SK-N-DZ (cell line): ENCODE measurements at regions not wholly inside any gene's neighbourhood (a gene's known extent, or its start where the extent isn't known, plus 50 kb on each side); places are given as distances from the start of the nearest gene placed in this dataset.

Experiments used
- DNase-seq: peaks from one replicate; pipeline ENCODE4 v3.0.0-alpha.2; 2015; ENCODE audit warnings: low spot score
- small RNA-seq, 2 experiments: library from RNA; depleted of rRNA; stranded (forward); fragments of <200 nt; gene quantifications; one replicate each; pipeline ENCODE3, GENCODE V24; 2014

DNA sequence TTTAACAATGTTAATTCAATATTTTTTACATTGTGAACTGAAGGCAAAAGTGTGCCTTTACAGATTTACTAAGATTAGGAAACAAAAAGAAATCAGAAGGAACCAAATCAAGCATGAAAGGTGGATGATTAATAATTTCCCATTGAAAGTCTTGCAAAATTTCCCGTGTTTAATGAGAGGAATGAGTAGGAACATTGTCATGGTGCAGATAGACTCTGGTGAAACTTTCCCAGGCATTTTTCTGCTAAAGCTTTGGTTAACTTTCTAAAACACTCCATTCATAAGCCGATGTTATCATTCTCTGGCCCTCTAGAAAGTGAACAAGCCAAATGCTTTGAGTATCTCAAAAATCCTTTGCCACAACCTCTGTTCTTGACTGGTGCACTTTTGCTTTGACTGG lies 1522.8 kb upstream of the PABPC4L start:
- DNase-seq, result no peak

GRCh38 chr4:135718019-135718418 lies 1516.4 kb upstream of the PABPC4L start:
- no peak for DNase-seq

DNA sequence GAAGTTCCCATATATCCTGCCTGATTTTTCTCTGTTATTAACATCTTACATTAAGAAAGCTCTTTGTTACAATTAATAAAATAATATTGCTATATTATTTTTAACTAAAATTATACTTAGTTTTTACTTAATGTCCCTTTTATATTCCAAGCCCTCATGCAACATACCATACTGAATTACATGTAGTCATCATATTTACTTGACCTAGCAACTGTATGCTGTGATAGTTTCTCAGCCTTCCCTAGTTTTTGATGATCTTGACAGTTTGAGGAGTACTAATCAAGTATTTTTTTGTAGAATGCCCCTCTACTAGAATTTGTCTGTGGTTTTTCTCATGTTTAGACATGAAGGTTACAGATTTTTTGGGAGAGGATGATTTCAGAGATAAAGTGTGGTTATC lies 1503.8 kb upstream of the PABPC4L start:
- no peak for DNase-seq

GRCh38 chr4:135694066-135694465 lies 1492.5 kb upstream of the PABPC4L start:
- DNase-seq, result no peak

GRCh38 chr4:135684001-135684400 lies 1482.4 kb upstream of the PABPC4L start:
- DNase-seq, result no peak

GRCh38 chr4:135672202-135672601 lies 1470.6 kb upstream of the PABPC4L start:
- DNase-seq, result no peak

DNA sequence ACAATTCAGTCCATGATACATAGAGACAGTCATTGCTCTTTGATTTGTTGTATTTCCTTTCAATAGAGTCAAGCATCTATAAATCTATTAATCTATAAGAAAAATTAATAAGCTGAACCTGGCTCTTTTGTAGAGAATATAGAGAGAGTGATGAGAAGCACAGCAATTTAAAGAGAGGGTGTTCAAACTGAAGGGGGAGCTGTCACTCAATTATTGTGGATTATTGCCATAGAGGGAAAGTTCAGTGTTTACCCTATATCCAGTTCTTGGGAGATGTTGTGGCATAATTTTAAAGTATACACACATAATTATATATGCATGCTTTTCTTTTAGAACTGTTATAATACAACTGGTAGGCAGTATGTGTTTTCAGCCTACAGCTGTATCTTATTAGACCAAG lies 1469.0 kb upstream of the PABPC4L start:
- DNase-seq, result no peak

Small RNAs in the stretch of these regions (small RNA-seq; reads per million reads assigned to genes)
- gene RNU1-89P (0.58 to 0.93 reads per million in 2 experiments), gene SERF1AP1 (0 reads per million in 2 experiments)
